Pancreas (tissue), 10 donors: ENCODE measurements at regions not wholly inside any gene's neighbourhood (a gene's known extent, or its start where the extent isn't known, plus 50 kb on each side); places are given as distances from the start of the nearest gene placed in this dataset.

Experiments
- ATAC-seq, 4 donors: fragments of 200-7000 bp; cut with Tn5 transposase; one replicate each; pipeline versions ENCODE4 v1.8.0 to v1.9.1; 2020; ENCODE audit warnings: mild to moderate bottlenecking in 4 of 4, moderate library complexity in 4 of 4
- DNase-seq, 6 donors: peaks; one replicate each; pipeline ENCODE4 v3.0.0-alpha.2; 2020
- FAIRE-seq: peaks from 2 replicates; lab custom pipeline; 2012; peaks lifted over from hg19 to GRCh38; lab: Jason Lieb, UNC
- H3K27ac ChIP-seq, 4 donors: fragments of 200-600 bp; sonication (generic); 1 replicate in 3 of 4; 2 replicates in 1 of 4; pipeline versions ENCODE4 v1.5.0 to v1.8.0; 2020
- H3K27me3 ChIP-seq, 4 donors: fragments of 200-600 bp; one replicate each; pipeline ENCODE4 v1.8.0; 2021
- H3K36me3 ChIP-seq, 3 donors: fragments of 200-600 bp; sonication (generic) in 1 of 3; one replicate each; pipeline versions ENCODE4 v1.5.0 to v1.8.0; 2020 to 2021
- H3K4me1 ChIP-seq, 3 donors: fragments of 200-600 bp; one replicate each; pipeline ENCODE4 v1.8.0; 2021
- H3K4me3 ChIP-seq, 4 donors: fragments of 200-600 bp; sonication (generic) in 2 of 4; one replicate each; pipeline versions ENCODE4 v1.5.0 to v1.8.0; 2020 to 2021
- H3K9me3 ChIP-seq, 4 donors: fragments of 200-600 bp; one replicate each; pipeline ENCODE4 v1.8.0; 2021
- WGBS, 2 donors: extraction: QIAGEN DNeasy Blood & Tissue Kit; methylation state at CpG; one replicate each; pipeline ENCODE4 v1.1.7; 2013; 5-methylcytosine and 5-hydroxymethylcytosine counted together
- intact Hi-C, 3 donors: fragments of 100-400 bp; cut with DNase I; formaldehyde crosslinking; loops; one replicate each; pipeline versions ENCODE4 v1.11.1 to v1.14.2; 2022
- TF ChIP-seq, protein P1 (sequence below), 4 donors: fragments of 200-600 bp; sonication (generic) in 3 of 4; IDR thresholded peaks; one replicate each; pipeline versions ENCODE4 v1.5.0 to v1.8.0; 2021; ENCODE audit warnings: antibody characterized with exemption in 4 of 4
- donor health status: healthy with polysubstance abuse.
- donor health status: DM: no; HTN: no; CAD: no; lungs with moderate emphysema.
- donor health status: DM: no; HTN: no; CAD: no.
- donor health status: control.
- donor health status: control.
- donor health status: Bipolar disorder and iron deficiency.
- donor health status: DM: yes; HTN: yes; CAD: no.
- donor health status: DM: no; HTN: no; CAD: no.
- donor health status: DM: no; HTN: no; CAD: no.
- donor health status: DM: yes; HTN: yes; CAD: no.

DNA sequence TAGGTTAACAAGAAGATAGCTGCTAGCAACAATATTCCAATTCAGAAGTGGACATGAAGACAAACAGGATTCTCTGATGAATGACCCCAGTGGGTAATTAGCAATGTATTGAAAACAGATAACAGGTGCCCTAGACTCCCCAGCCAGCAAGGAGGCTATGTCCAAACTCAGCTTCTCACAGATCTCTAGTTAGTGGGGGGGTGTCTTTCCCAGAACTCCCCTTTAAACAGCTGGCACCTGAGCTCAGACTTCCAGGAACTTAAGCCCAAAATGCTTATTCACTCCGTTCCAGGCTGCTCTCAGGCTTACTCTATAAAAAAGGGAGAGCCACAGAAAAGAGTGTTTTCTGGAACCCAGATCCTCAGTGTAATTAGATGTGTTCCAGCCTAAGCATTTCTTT lies 423.0 kb upstream of the THBS1 start:
- Histone ChIP-seq H3K36me3 (no peaks in the 10 kb centered on the region), H3K27me3 (no peaks in the 10 kb centered on the region), H3K9me3 (no peaks in the 10 kb centered on the region), H3K27ac (no peak overlapping the region), H3K4me3 (no peak overlapping the region), H3K4me1 (no peaks in the 10 kb centered on the region)
- intact Hi-C loops = no loop called here
- WGBS, 2 donors = 75 to 85% methylated on average over 1 of the region's 1 CpG
- TF ChIP-seq, protein P1, sequence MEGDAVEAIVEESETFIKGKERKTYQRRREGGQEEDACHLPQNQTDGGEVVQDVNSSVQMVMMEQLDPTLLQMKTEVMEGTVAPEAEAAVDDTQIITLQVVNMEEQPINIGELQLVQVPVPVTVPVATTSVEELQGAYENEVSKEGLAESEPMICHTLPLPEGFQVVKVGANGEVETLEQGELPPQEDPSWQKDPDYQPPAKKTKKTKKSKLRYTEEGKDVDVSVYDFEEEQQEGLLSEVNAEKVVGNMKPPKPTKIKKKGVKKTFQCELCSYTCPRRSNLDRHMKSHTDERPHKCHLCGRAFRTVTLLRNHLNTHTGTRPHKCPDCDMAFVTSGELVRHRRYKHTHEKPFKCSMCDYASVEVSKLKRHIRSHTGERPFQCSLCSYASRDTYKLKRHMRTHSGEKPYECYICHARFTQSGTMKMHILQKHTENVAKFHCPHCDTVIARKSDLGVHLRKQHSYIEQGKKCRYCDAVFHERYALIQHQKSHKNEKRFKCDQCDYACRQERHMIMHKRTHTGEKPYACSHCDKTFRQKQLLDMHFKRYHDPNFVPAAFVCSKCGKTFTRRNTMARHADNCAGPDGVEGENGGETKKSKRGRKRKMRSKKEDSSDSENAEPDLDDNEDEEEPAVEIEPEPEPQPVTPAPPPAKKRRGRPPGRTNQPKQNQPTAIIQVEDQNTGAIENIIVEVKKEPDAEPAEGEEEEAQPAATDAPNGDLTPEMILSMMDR (IDR thresholded peaks at IDR 0.05) = no peak
- ATAC-seq (no peak), FAIRE-seq (no peak), DNase-seq (no peak)

DNA sequence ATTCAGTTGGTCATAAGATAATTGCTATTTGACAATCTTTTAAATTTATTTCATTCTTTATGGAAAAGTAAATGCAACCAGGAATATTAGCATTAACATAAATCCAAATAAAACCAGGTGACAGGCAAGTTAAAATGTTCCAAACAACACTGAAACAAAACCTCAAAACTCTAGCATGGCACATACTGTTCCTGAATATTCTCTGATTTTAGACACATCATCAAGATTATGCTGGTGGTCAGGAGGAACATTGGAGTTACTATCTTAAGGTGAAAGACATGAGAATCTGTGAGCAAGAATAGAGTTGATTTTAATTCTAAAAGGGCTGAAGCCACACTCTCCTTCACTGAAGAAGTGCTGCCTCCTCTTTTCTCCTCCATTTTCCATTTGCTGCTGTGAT lies 421.0 kb upstream of the THBS1 start:
- TF ChIP-seq, protein P1 (IDR thresholded peaks at IDR 0.05) = no peak
- no peak for DNase-seq
- no peaks in the 10 kb centered on the region for H3K36me3 ChIP-seq
- H3K9me3 ChIP-seq = no peaks in the 10 kb centered on the region
- ATAC-seq = no peak
- no peak overlapping the region for H3K27ac ChIP-seq
- H3K27me3 ChIP-seq = no peaks in the 10 kb centered on the region
- peak; percentile 9 for FAIRE-seq
- H3K4me1 ChIP-seq = no peaks in the 10 kb centered on the region
- H3K4me3 ChIP-seq = no peak overlapping the region
- intact Hi-C loops = no loop called here

DNA sequence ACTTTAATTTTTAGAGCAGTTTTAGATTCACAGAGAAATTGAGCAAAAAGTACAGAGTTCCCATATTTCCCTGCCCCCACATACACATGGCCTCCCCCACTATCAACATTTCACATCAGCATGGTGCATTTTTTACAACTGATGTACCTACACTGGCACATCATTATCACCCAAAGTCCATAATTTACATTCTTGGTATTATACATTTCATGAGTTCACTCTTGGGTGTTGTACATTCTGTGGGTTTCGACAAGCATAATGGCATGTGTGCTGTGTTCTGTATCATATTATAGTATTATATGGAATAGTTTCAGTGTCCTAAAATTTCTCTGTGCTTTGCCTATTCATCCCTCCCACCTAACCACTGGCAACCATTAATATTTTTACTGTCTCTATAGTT lies 419.8 kb upstream of the THBS1 start:
- intact Hi-C loops = no loop called here
- FAIRE-seq (no peak), ATAC-seq (no peak), DNase-seq (no peak)
- Histone ChIP-seq H3K36me3 (no peaks in the 10 kb centered on the region), H3K9me3 (no peaks in the 10 kb centered on the region), H3K4me1 (no peaks in the 10 kb centered on the region), H3K27me3 (no peaks in the 10 kb centered on the region), H3K4me3 (no peak overlapping the region), H3K27ac (no peak overlapping the region)
- TF ChIP-seq, protein P1 (IDR thresholded peaks at IDR 0.05) = no peak
- 100% methylated on average over 1 of the region's 1 CpG for WGBS, 2 donors

DNA sequence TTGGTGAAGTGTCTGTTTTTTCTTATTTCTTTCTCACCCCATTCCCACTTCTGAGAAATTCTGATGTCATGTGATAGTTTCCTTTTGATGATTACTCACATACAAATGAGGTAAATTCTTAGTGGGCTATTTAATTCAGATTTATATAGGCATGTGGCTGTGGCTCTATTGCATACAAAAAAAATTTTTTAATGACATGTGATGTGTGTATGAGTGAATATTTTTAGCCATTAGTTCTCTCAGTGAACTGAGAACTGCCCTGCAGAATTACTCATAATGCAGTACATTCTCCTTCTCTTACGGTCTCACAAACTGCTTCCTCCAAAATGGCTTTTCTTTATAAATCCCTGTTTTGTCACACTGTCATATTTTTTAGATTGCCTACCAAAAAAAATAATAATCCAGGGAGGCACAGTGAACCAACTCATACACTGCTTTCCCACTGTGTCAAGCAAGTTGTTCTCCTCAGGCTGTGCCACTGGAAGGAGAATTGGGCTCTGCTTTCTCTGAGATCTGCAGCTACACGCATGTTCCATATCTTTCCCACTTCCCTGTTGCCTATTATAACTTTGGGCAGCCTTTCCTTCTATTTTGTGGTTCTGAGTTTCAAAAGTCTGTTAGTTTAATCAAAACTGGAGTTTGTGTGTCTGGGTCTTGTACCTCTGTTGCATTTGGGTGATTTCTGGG lies 415.7 kb upstream of the THBS1 start:
- H3K36me3 ChIP-seq = no peaks in the 10 kb centered on the region
- DNase-seq (no peak), FAIRE-seq (no peak), ATAC-seq (no peak)
- no peaks in the 10 kb centered on the region for H3K27me3 ChIP-seq
- H3K4me3 ChIP-seq = no peak overlapping the region
- no peaks in the 10 kb centered on the region for H3K4me1 ChIP-seq
- no peaks in the 10 kb centered on the region for H3K9me3 ChIP-seq
- intact Hi-C loops = no loop called here
- TF ChIP-seq, protein P1 (IDR thresholded peaks at IDR 0.05) = no peak
- H3K27ac ChIP-seq = no peak overlapping the region
- 93 to 94% methylated on average over 2 of the region's 2 CpGs for WGBS, 2 donors

DNA sequence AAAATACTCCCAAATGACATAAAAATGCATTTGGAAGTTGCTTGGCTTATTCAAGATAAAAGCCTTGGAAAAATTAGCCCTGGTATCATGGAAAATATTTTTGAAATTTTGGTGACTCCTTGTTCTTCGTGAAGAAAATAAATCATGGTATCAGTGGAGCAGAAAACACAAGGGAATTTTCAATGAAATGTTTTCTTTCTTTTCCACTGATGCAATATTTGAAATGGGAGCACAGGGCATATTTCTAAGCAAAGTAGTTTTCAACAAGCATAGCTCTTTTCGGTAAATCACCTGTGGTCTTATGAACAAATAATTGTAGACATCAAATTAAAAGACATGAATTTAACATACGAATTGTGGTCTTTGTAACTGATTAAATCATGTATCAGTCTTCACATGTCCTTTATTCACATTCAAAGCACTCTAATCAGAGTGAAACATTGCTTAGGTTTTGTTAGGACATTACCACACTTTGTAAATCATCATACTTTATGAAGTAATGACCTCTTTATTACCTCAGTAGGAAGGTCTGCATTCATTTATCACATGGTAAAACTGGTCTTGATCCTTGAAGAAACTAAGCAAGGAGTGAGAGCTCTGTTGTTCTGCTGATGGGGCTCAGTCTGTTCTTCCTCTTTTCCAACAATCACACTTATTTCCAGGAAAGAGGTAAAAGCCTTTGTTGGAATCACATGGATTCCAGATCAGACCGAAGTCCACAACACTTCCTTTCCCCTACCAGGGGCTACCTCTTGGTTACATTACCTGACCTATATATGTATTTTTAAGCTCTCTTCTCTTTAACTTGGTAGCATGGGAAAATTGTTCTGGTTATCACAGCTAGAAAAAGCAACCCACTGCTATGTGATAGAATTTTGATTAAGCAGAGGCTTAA lies 413.5 kb upstream of the THBS1 start:
- Histone ChIP-seq H3K36me3 (no peaks in the 10 kb centered on the region), H3K4me3 (no peak overlapping the region), H3K27me3 (no peaks in the 10 kb centered on the region), H3K27ac (no peak overlapping the region), H3K4me1 (peaks cover 0 to 2% (median 0%) of the 10 kb centered on the region in 3 donors), H3K9me3 (no peaks in the 10 kb centered on the region)
- DNase-seq = no peak
- FAIRE-seq = peak; percentile 41
- ATAC-seq = no peak
- 76 to 79% methylated on average over 4 of the region's 4 CpGs for WGBS, 2 donors
- intact Hi-C loops = no loop called here
- TF ChIP-seq, protein P1 (IDR thresholded peaks at IDR 0.05) = no peak
